ENCODE measurements at regions not wholly inside any gene's neighbourhood (a gene's known extent, or its start where the extent isn't known, plus 50 kb on each side); places are given as distances from the start of the nearest gene placed in this dataset.
"Not testable (repeated sequence)": the region's sequence is repeated elsewhere in the genome, so short reads cannot be mapped to it uniquely, and the experiment has no call there.

- H3K27ac ChIP-seq, result no peak overlapping the region
- intact Hi-C loops (cut with DNase I), result no loop called here
- no peaks in the 10 kb centered on the region for H3K27me3 ChIP-seq
- 64 to 69% methylated on average over 2 of the region's 2 CpGs for WGBS, 2 donors
- DNase-seq (no peak), ATAC-seq (no peak)
- H3K9me3 ChIP-seq, result no peaks in the 10 kb centered on the region
- TF ChIP-seq, protein P1, sequence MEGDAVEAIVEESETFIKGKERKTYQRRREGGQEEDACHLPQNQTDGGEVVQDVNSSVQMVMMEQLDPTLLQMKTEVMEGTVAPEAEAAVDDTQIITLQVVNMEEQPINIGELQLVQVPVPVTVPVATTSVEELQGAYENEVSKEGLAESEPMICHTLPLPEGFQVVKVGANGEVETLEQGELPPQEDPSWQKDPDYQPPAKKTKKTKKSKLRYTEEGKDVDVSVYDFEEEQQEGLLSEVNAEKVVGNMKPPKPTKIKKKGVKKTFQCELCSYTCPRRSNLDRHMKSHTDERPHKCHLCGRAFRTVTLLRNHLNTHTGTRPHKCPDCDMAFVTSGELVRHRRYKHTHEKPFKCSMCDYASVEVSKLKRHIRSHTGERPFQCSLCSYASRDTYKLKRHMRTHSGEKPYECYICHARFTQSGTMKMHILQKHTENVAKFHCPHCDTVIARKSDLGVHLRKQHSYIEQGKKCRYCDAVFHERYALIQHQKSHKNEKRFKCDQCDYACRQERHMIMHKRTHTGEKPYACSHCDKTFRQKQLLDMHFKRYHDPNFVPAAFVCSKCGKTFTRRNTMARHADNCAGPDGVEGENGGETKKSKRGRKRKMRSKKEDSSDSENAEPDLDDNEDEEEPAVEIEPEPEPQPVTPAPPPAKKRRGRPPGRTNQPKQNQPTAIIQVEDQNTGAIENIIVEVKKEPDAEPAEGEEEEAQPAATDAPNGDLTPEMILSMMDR (IDR thresholded peaks at IDR 0.05), result no peak
- H3K4me1 ChIP-seq, result no peaks in the 10 kb centered on the region
- no peak overlapping the region for H3K4me3 ChIP-seq
- H3K36me3 ChIP-seq, result no peaks in the 10 kb centered on the region
Measured at GRCh38 chr6:8941577-8941976, 506.2 kb upstream of the SLC35B3 start.

- Histone ChIP-seq H3K4me1 (no peaks in the 10 kb centered on the region), H3K9me3 (no peaks in the 10 kb centered on the region), H3K27ac (no peak overlapping the region), H3K4me3 (no peak overlapping the region), H3K27me3 (no peaks in the 10 kb centered on the region), H3K36me3 (no peaks in the 10 kb centered on the region)
- intact Hi-C loops (cut with DNase I), result no loop called here
- TF ChIP-seq, protein P1 (IDR thresholded peaks at IDR 0.05), result no peak
- no peak for ATAC-seq
- WGBS, 2 donors, result 74 to 77% methylated on average over 6 of the region's 6 CpGs
- no peak for DNase-seq
Measured at GRCh38 chr6:8940356-8940755, 505.0 kb upstream of the SLC35B3 start.

DNA sequence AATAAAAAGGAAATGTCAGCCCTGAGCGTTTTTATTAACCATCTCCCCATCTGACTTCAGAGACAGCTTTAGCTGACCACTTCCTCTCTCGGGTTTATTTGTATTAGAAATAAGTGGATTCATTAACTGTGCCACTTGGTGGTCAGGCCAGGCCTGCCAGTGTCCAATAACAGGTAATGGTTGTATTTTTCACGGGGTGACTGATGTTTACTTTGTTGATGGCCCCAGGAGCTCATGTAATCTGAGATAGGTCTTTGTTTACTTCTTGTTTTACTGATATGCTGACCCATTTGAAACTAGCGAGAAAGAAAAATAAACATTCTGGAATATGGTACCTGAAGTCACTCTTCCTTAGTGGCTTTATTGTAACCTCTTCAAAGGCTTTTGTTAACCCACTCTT is 504.3 kb upstream of the SLC35B3 start:
- TF ChIP-seq, protein P1 (IDR thresholded peaks at IDR 0.05), result no peak
- Histone ChIP-seq H3K27me3 (no peaks in the 10 kb centered on the region), H3K4me3 (no peak overlapping the region), H3K36me3 (no peaks in the 10 kb centered on the region), H3K27ac (no peak overlapping the region), H3K9me3 (no peaks in the 10 kb centered on the region), H3K4me1 (no peaks in the 10 kb centered on the region)
- ATAC-seq, result no peak
- WGBS, 2 donors, result 31 to 40% methylated on average over 4 of the region's 4 CpGs
- intact Hi-C loops (cut with DNase I), result no loop called here
- DNase-seq, result no peak

DNA sequence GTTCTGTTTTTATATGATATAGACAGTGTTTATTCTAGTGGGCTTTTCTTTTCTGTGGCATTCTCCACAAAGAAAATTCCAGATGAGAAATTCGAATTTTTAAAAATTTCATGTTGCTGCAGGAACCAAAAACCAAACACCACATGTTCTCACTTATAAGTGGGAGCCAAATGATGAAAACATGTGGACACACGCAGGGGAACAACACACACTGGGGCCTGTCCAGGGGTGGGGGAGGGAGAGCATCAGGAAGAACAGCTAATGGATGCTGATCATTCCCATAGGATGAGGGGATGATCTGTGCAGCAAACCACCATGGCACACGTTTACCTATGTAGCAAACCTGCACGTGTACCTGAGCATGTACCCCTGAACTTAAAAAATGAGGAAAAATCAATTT is 499.0 kb upstream of the SLC35B3 start:
- DNase-seq, result no peak
- no peaks in the 10 kb centered on the region for H3K27me3 ChIP-seq
- no peaks in the 10 kb centered on the region for H3K36me3 ChIP-seq
- no peak overlapping the region for H3K4me3 ChIP-seq
- no peak for ATAC-seq
- TF ChIP-seq, protein P1 (IDR thresholded peaks at IDR 0.05), result no peak
- H3K4me1 ChIP-seq, result no peaks in the 10 kb centered on the region
- intact Hi-C loops (cut with DNase I), result no loop called here
- H3K9me3 ChIP-seq, result no peaks in the 10 kb centered on the region
- no peak overlapping the region for H3K27ac ChIP-seq
- WGBS, 2 donors, result 55 to 64% methylated on average over 4 of the region's 4 CpGs

GRCh38 chr6:8930009-8930408 is 494.7 kb upstream of the SLC35B3 start:
- Histone ChIP-seq H3K27me3 (no peaks in the 10 kb centered on the region), H3K4me1 (no peaks in the 10 kb centered on the region), H3K36me3 (no peaks in the 10 kb centered on the region), H3K4me3 (no peak overlapping the region), H3K9me3 (no peaks in the 10 kb centered on the region), H3K27ac (no peak overlapping the region)
- intact Hi-C loops (cut with DNase I), result no loop called here
- ATAC-seq (no peak), DNase-seq (no peak)
- TF ChIP-seq, protein P1 (IDR thresholded peaks at IDR 0.05), result no peak
- 89 to 93% methylated on average over 3 of the region's 3 CpGs for WGBS, 2 donors

DNA sequence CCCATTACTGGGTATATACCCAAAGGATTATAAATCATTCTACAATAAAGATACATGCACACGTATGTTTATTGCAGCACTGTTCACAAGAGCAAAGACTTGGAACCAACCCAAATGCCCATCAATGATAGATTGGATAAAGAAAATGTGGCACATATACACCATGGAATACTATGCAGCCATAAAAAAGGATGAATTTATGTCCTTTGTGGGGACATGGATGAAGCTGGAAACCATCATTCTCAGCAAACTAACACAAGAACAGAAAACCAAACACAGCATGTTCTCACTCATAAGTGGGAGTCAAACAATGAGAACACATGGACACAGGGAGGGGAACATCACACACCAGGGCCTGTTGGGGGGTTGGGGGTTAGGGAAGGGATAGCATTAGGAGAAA is 484.9 kb upstream of the SLC35B3 start:
- H3K4me1 ChIP-seq; DNase-seq; intact Hi-C loops (cut with DNase I); H3K27me3 ChIP-seq; H3K27ac ChIP-seq; H3K9me3 ChIP-seq; ATAC-seq; H3K36me3 ChIP-seq; H3K4me3 ChIP-seq: not testable (repeated sequence)
- WGBS, 2 donors, result 92 to 96% methylated on average over 1 of the region's 1 CpG
